Esophagus muscularis mucosa (tissue), 4 donors: ENCODE measurements at regions not wholly inside any gene's neighbourhood (a gene's known extent, or its start where the extent isn't known, plus 50 kb on each side); places are given as distances from the start of the nearest gene placed in this dataset.

ENCODE experiments used
- EP300 ChIP-seq: sonication (generic); formaldehyde crosslinking; IDR thresholded peaks from one replicate; pipeline ENCODE4 v1.6.1; 2017; ENCODE audit warnings: antibody characterized with exemption
- POLR2A ChIP-seq: fragments of 450-650 bp; IDR thresholded peaks from one replicate; pipeline ENCODE4 v1.6.1; 2017; ENCODE audit warnings: antibody characterized with exemption, moderate library complexity, mild to moderate bottlenecking, low read depth
- POLR2AphosphoS5 ChIP-seq, 2 donors: sonication (generic); formaldehyde crosslinking; IDR thresholded peaks; one replicate each; pipeline ENCODE4 v1.6.1; 2017; ENCODE audit warnings: antibody characterized with exemption in 2 of 2
- TF ChIP-seq, protein P1 (sequence below), 3 experiments: fragments of 200-600 bp in 2 of 3; fragments of 450-650 bp in 1 of 3; sonication (generic) in 2 of 3; IDR thresholded peaks; one replicate each; pipeline ENCODE4 v1.5.1; 2017 to 2019; ENCODE audit warnings: antibody characterized with exemption in 3 of 3, mild to moderate bottlenecking in 2 of 3, moderate library complexity in 1 of 3

DNA sequence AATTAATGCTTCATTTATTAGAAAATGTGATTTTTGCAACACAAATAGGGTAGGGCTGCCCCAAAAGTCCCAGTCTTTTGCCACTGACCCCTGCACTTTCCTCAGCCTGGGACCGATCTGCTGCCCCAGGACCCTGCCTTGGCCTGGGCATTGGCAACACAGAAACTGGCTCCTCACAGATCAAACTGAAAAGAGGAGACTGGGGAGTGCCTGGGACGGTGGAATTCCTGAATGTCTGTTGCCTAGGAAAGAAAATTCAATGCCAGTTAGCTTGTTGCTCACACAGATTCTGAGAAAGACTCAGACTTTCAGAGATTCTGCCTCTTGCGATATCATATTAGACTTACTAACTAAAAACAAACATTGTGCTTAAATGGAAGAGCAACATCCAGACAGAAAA lies 211.2 kb downstream of the VAPA start:
- TF ChIP-seq POLR2AphosphoS5 (IDR thresholded peaks at IDR 0.05) (no peak), EP300 (no peak), POLR2A (no peak)
- TF ChIP-seq, protein P1, sequence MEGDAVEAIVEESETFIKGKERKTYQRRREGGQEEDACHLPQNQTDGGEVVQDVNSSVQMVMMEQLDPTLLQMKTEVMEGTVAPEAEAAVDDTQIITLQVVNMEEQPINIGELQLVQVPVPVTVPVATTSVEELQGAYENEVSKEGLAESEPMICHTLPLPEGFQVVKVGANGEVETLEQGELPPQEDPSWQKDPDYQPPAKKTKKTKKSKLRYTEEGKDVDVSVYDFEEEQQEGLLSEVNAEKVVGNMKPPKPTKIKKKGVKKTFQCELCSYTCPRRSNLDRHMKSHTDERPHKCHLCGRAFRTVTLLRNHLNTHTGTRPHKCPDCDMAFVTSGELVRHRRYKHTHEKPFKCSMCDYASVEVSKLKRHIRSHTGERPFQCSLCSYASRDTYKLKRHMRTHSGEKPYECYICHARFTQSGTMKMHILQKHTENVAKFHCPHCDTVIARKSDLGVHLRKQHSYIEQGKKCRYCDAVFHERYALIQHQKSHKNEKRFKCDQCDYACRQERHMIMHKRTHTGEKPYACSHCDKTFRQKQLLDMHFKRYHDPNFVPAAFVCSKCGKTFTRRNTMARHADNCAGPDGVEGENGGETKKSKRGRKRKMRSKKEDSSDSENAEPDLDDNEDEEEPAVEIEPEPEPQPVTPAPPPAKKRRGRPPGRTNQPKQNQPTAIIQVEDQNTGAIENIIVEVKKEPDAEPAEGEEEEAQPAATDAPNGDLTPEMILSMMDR (IDR thresholded peaks at IDR 0.05), result no peak
